ENCODE measurements at regions not wholly inside any gene's neighbourhood (a gene's known extent, or its start where the extent isn't known, plus 50 kb on each side); places are given as distances from the start of the nearest gene placed in this dataset.

GRCh38 chr5:92678640-92679039, 902.4 kb downstream of the NR2F1-AS1 start:
- Histone ChIP-seq H3K9ac (ENCODE audit: low read length) (no peak overlapping the region), H3K27me3 (ENCODE audit: insufficient read depth, low read length) (no peaks in the 10 kb centered on the region), H2BK12ac (ENCODE audit: low read length) (no peak overlapping the region), H3K4me1 (ENCODE audit: control insufficient read depth in 1 of 2, insufficient read depth in 2 of 2, low read length in 2 of 2) (no peaks in the 10 kb centered on the region), H2BK5ac (ENCODE audit: low read depth, low read length, poor library complexity) (no peak overlapping the region), H3K18ac (ENCODE audit: low read length) (no peak overlapping the region), H4K91ac (ENCODE audit: low read depth, low read length) (no peak overlapping the region), H3K23ac (ENCODE audit: low read length) (no peak overlapping the region), H2AFZ (ENCODE audit: insufficient read depth, low read length, poor library complexity) (no peak overlapping the region), H4K12ac (ENCODE audit: low read depth, low read length) (no peak overlapping the region), H2BK120ac (ENCODE audit: insufficient read depth, low read length, poor library complexity) (no peak overlapping the region), H4K8ac (ENCODE audit: low read depth, low read length) (no peak overlapping the region), H3K4me3 (ENCODE audit: low read depth, low read length) (no peak overlapping the region), H2AK5ac (ENCODE audit: low read length) (no peak overlapping the region), H3K79me1 (ENCODE audit: low read length) (no peaks in the 10 kb centered on the region), H3K79me2 (ENCODE audit: control insufficient read depth, insufficient read depth, low read length, poor library complexity) (no peaks in the 10 kb centered on the region), H3K9me3 (ENCODE audit: insufficient read depth, low read depth, low read length) (no peaks in the 10 kb centered on the region), H3K36me3 (ENCODE audit: control insufficient read depth in 1 of 2, insufficient read depth in 2 of 2, low read length in 2 of 2) (no peaks in the 10 kb centered on the region), H3K4ac (ENCODE audit: low read depth, low read length) (no peak overlapping the region), H3K27ac (ENCODE audit: low read depth, low read length) (no peak overlapping the region), H3K14ac (ENCODE audit: low read length) (no peak overlapping the region), H3K4me2 (ENCODE audit: low read length) (no peak overlapping the region)
- WGBS (ENCODE audit: extremely low coverage, insufficient coverage, insufficient read length), result no CpG with 5 or more reads among the region's 2 CpGs
- DNase-seq, result no peak

DNA sequence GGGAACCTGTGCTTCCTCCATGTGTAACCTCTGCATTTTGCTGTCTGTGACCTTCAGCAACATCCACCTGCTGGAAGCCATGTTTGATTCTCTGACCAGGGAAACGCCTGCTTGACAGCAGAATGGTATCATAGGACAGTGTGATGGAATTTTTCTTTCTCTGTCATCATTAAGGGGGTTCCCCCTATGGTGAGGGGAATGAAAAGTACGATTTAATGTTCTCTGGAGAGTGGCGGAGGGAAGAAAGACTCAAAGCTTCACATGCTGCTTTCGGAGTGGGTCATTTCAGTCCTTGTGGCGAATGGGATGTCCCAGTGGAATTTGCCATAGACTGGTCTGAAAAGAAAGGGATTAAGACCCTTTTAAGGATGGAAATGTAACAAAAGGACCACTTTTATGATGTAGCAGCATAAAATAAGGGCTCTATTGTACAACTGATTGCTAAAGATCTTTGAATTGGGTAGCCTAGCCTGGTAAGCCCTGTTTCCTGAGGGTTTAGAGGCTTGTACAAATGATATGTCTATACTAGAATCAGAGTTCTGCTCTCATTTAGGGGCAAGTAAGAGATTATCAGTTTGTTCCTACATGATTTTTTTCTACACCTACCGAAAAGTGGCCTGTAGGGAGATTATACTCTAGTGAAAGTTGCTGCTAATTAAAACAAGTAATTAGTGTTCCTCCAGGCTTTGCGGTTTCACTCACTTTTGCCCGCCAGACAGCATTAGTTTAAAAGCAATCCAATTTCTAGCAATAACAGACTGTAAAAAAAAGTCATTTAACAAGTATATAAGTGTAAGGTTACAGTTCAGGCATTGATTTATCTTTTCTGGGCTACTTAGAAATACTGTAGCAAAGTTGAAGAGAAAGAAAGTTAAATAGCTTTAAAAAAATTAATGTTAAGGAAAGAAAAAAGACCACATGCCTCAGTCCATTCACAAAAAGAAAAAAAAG, 904.5 kb downstream of the NR2F1-AS1 start:
- H4K91ac ChIP-seq (ENCODE audit: low read depth, low read length), result no peak overlapping the region
- no peak overlapping the region for H3K4me3 ChIP-seq (ENCODE audit: low read depth, low read length)
- DNase-seq, result no peak
- no peaks in the 10 kb centered on the region for H3K4me1 ChIP-seq (ENCODE audit: control insufficient read depth in 1 of 2, insufficient read depth in 2 of 2, low read length in 2 of 2)
- no peak overlapping the region for H2BK12ac ChIP-seq (ENCODE audit: low read length)
- H3K4me2 ChIP-seq (ENCODE audit: low read length), result no peak overlapping the region
- no peak overlapping the region for H4K12ac ChIP-seq (ENCODE audit: low read depth, low read length)
- H3K9me3 ChIP-seq (ENCODE audit: insufficient read depth, low read depth, low read length), result no peaks in the 10 kb centered on the region
- H2AK5ac ChIP-seq (ENCODE audit: low read length), result no peak overlapping the region
- no peak overlapping the region for H2BK120ac ChIP-seq (ENCODE audit: insufficient read depth, low read length, poor library complexity)
- H3K36me3 ChIP-seq (ENCODE audit: control insufficient read depth in 1 of 2, insufficient read depth in 2 of 2, low read length in 2 of 2), result no peaks in the 10 kb centered on the region
- no peak overlapping the region for H3K27ac ChIP-seq (ENCODE audit: low read depth, low read length)
- no peak overlapping the region for H3K23ac ChIP-seq (ENCODE audit: low read length)
- H3K79me2 ChIP-seq (ENCODE audit: control insufficient read depth, insufficient read depth, low read length, poor library complexity), result no peaks in the 10 kb centered on the region
- WGBS (ENCODE audit: extremely low coverage, insufficient coverage, insufficient read length), result no CpG with 5 or more reads among the region's 8 CpGs
- H3K4ac ChIP-seq (ENCODE audit: low read depth, low read length), result no peak overlapping the region
- peak overlapping the region; percentile 40 for H3K9ac ChIP-seq (ENCODE audit: low read length)
- H3K14ac ChIP-seq (ENCODE audit: low read length), result no peak overlapping the region
- H4K8ac ChIP-seq (ENCODE audit: low read depth, low read length), result no peak overlapping the region
- H3K27me3 ChIP-seq (ENCODE audit: insufficient read depth, low read length), result no peaks in the 10 kb centered on the region
- no peaks in the 10 kb centered on the region for H3K79me1 ChIP-seq (ENCODE audit: low read length)
- no peak overlapping the region for H2AFZ ChIP-seq (ENCODE audit: insufficient read depth, low read length, poor library complexity)
- H2BK5ac ChIP-seq (ENCODE audit: low read depth, low read length, poor library complexity), result no peak overlapping the region
- H3K18ac ChIP-seq (ENCODE audit: low read length), result no peak overlapping the region

- no peaks in the 10 kb centered on the region for H3K27me3 ChIP-seq (ENCODE audit: insufficient read depth, low read length)
- H2AK5ac ChIP-seq (ENCODE audit: low read length), result no peak overlapping the region
- no CpG with 5 or more reads among the region's 2 CpGs for WGBS (ENCODE audit: extremely low coverage, insufficient coverage, insufficient read length)
- no peak for DNase-seq
- H3K23ac ChIP-seq (ENCODE audit: low read length), result no peak overlapping the region
- no peak overlapping the region for H4K91ac ChIP-seq (ENCODE audit: low read depth, low read length)
- H3K4ac ChIP-seq (ENCODE audit: low read depth, low read length), result no peak overlapping the region
- no peaks in the 10 kb centered on the region for H3K4me1 ChIP-seq (ENCODE audit: control insufficient read depth in 1 of 2, insufficient read depth in 2 of 2, low read length in 2 of 2)
- H4K12ac ChIP-seq (ENCODE audit: low read depth, low read length), result no peak overlapping the region
- H3K79me1 ChIP-seq (ENCODE audit: low read length), result no peaks in the 10 kb centered on the region
- H3K4me2 ChIP-seq (ENCODE audit: low read length), result no peak overlapping the region
- H3K9ac ChIP-seq (ENCODE audit: low read length), result no peak overlapping the region
- H3K79me2 ChIP-seq (ENCODE audit: control insufficient read depth, insufficient read depth, low read length, poor library complexity), result no peaks in the 10 kb centered on the region
- H4K8ac ChIP-seq (ENCODE audit: low read depth, low read length), result no peak overlapping the region
- H3K27ac ChIP-seq (ENCODE audit: low read depth, low read length), result no peak overlapping the region
- H3K9me3 ChIP-seq (ENCODE audit: insufficient read depth, low read depth, low read length), result no peaks in the 10 kb centered on the region
- no peak overlapping the region for H2AFZ ChIP-seq (ENCODE audit: insufficient read depth, low read length, poor library complexity)
- H3K18ac ChIP-seq (ENCODE audit: low read length), result no peak overlapping the region
- H3K14ac ChIP-seq (ENCODE audit: low read length), result no peak overlapping the region
- no peaks in the 10 kb centered on the region for H3K36me3 ChIP-seq (ENCODE audit: control insufficient read depth in 1 of 2, insufficient read depth in 2 of 2, low read length in 2 of 2)
- H2BK12ac ChIP-seq (ENCODE audit: low read length), result no peak overlapping the region
- no peak overlapping the region for H2BK5ac ChIP-seq (ENCODE audit: low read depth, low read length, poor library complexity)
- H3K4me3 ChIP-seq (ENCODE audit: low read depth, low read length), result no peak overlapping the region
- no peak overlapping the region for H2BK120ac ChIP-seq (ENCODE audit: insufficient read depth, low read length, poor library complexity)
Observed at GRCh38 chr5:92674321-92674720, 906.7 kb downstream of the NR2F1-AS1 start.

GRCh38 chr5:92665506-92665905, 915.5 kb downstream of the NR2F1-AS1 start:
- no peak overlapping the region for H3K9ac ChIP-seq (ENCODE audit: low read length)
- no peak overlapping the region for H3K23ac ChIP-seq (ENCODE audit: low read length)
- H2AFZ ChIP-seq (ENCODE audit: insufficient read depth, low read length, poor library complexity), result no peak overlapping the region
- H3K9me3 ChIP-seq (ENCODE audit: insufficient read depth, low read depth, low read length), result no peaks in the 10 kb centered on the region
- H3K4me3 ChIP-seq (ENCODE audit: low read depth, low read length), result no peak overlapping the region
- H4K91ac ChIP-seq (ENCODE audit: low read depth, low read length), result no peak overlapping the region
- no peak overlapping the region for H4K12ac ChIP-seq (ENCODE audit: low read depth, low read length)
- no peak overlapping the region for H2BK5ac ChIP-seq (ENCODE audit: low read depth, low read length, poor library complexity)
- DNase-seq, result no peak
- no peak overlapping the region for H2AK5ac ChIP-seq (ENCODE audit: low read length)
- H3K4ac ChIP-seq (ENCODE audit: low read depth, low read length), result no peak overlapping the region
- no CpG with 5 or more reads among the region's 1 CpG for WGBS (ENCODE audit: extremely low coverage, insufficient coverage, insufficient read length)
- H3K14ac ChIP-seq (ENCODE audit: low read length), result no peak overlapping the region
- no peaks in the 10 kb centered on the region for H3K27me3 ChIP-seq (ENCODE audit: insufficient read depth, low read length)
- H3K36me3 ChIP-seq (ENCODE audit: control insufficient read depth in 1 of 2, insufficient read depth in 2 of 2, low read length in 2 of 2), result no peaks in the 10 kb centered on the region
- no peaks in the 10 kb centered on the region for H3K4me1 ChIP-seq (ENCODE audit: control insufficient read depth in 1 of 2, insufficient read depth in 2 of 2, low read length in 2 of 2)
- no peaks in the 10 kb centered on the region for H3K79me1 ChIP-seq (ENCODE audit: low read length)
- no peaks in the 10 kb centered on the region for H3K79me2 ChIP-seq (ENCODE audit: control insufficient read depth, insufficient read depth, low read length, poor library complexity)
- no peak overlapping the region for H3K27ac ChIP-seq (ENCODE audit: low read depth, low read length)
- H2BK12ac ChIP-seq (ENCODE audit: low read length), result no peak overlapping the region
- H3K18ac ChIP-seq (ENCODE audit: low read length), result no peak overlapping the region
- no peak overlapping the region for H4K8ac ChIP-seq (ENCODE audit: low read depth, low read length)
- H2BK120ac ChIP-seq (ENCODE audit: insufficient read depth, low read length, poor library complexity), result no peak overlapping the region
- no peak overlapping the region for H3K4me2 ChIP-seq (ENCODE audit: low read length)
